Neural cell (in vitro differentiated cells): ENCODE measurements at regions not wholly inside any gene's neighbourhood (a gene's known extent, or its start where the extent isn't known, plus 50 kb on each side); places are given as distances from the start of the nearest gene placed in this dataset.

Source experiments
- H2AFZ ChIP-seq: fragments of 200-600, 300-800 bp; sonication (generic), shearing (Covaris generic); 2 replicates; pipeline ENCODE4 v1.6.0; 2014; ENCODE audit warnings: low read depth, mild to moderate bottlenecking, antibody characterized with exemption, low read length, moderate library complexity
- H3F3A ChIP-seq: fragments of 200-600 bp; shearing (Covaris generic); 2 replicates; pipeline ENCODE4 v1.6.1; 2016; ENCODE audit warnings: mild to moderate bottlenecking, moderate library complexity, mixed read lengths, antibody characterized with exemption, low read length; ENCODE audit not compliant: insufficient read depth, poor library complexity, severe bottlenecking
- H3K27ac ChIP-seq: fragments of 200-600, 300-800 bp; sonication (generic), shearing (Covaris generic); 2 replicates; pipeline ENCODE4 v1.5.1; 2014; ENCODE audit warnings: mild to moderate bottlenecking, low read length, moderate library complexity
- H3K27me3 ChIP-seq: fragments of 300-800, 200-600 bp; sonication (generic), shearing (Covaris generic); 2 replicates; pipeline ENCODE4 v1.6.0; 2014; ENCODE audit warnings: mild to moderate bottlenecking, low read depth, low read length, moderate library complexity; ENCODE audit not compliant: insufficient read depth
- H3K36me3 ChIP-seq: fragments of 300-800, 200-600 bp; sonication (generic), shearing (Covaris generic); 2 replicates; pipeline ENCODE4 v1.5.1; 2014; ENCODE audit warnings: mild to moderate bottlenecking, antibody characterized with exemption, low read length, moderate library complexity; ENCODE audit not compliant: insufficient read depth
- H3K4me2 ChIP-seq: fragments of 300-800, 200-600 bp; sonication (generic), shearing (Covaris generic); 2 replicates; pipeline ENCODE4 v1.6.0; 2014; ENCODE audit warnings: mild to moderate bottlenecking, low read length
- H3K4me3 ChIP-seq: fragments of 300-800, 200-600 bp; sonication (generic), shearing (Covaris generic); 2 replicates; pipeline ENCODE4 v1.5.1; 2014; ENCODE audit warnings: mild to moderate bottlenecking, low read length, moderate library complexity
- H3K79me2 ChIP-seq: fragments of 200-600 bp; shearing (Covaris generic); replicated peaks from 2 replicates; pipeline ENCODE4 v1.6.0; 2014; ENCODE audit warnings: mild to moderate bottlenecking, low read length, moderate library complexity; ENCODE audit not compliant: insufficient read depth
- H3K9ac ChIP-seq: fragments of 300-800, 200-600 bp; sonication (generic), shearing (Covaris generic); 2 replicates; pipeline ENCODE4 v1.6.1; 2016; ENCODE audit warnings: mild to moderate bottlenecking, low read length, mixed read lengths
- H3K9me2 ChIP-seq: fragments of 200-600 bp; shearing (Covaris generic); 2 replicates; pipeline ENCODE4 v1.6.1; 2016; ENCODE audit warnings: mild to moderate bottlenecking, low read length, mixed read lengths; ENCODE audit not compliant: insufficient read depth
- H3K9me3 ChIP-seq: fragments of 200-600, 300-800 bp; sonication (generic), shearing (Covaris generic); 2 replicates; pipeline ENCODE4 v1.6.1; 2016; ENCODE audit warnings: mild to moderate bottlenecking, mixed run types, low read length, moderate library complexity, mixed read lengths
- H4K20me1 ChIP-seq: fragments of 200-600 bp; shearing (Covaris generic); 2 replicates; pipeline ENCODE4 v1.6.1; 2016; ENCODE audit warnings: mild to moderate bottlenecking, mixed run types; ENCODE audit not compliant: insufficient read depth
- CTCF ChIP-seq: fragments of 450-650 bp; IDR thresholded peaks from 2 replicates; pipeline ENCODE4 v1.5.1; 2014; ENCODE audit warnings: antibody characterized with exemption, mild to moderate bottlenecking, moderate library complexity; ENCODE audit not compliant: poor library complexity, severe bottlenecking
- EP300 ChIP-seq: fragments of 450-650 bp; conservative IDR thresholded peaks from 2 replicates; pipeline ENCODE4 v1.6.1; 2014; ENCODE audit warnings: antibody characterized with exemption, mild to moderate bottlenecking, moderate library complexity; ENCODE audit not compliant: poor library complexity, severe bottlenecking
- EZH2 ChIP-seq: fragments of 200-600, 300-800 bp; shearing (Covaris generic), sonication (generic); IDR thresholded peaks from 2 replicates; pipeline ENCODE4 v1.6.1; 2014; ENCODE audit warnings: antibody characterized with exemption, low read length, borderline replicate concordance, mild to moderate bottlenecking; ENCODE audit not compliant: insufficient read depth, poor library complexity, severe bottlenecking
- MXI1 ChIP-seq: fragments of 450-650 bp; conservative IDR thresholded peaks from 2 replicates; pipeline ENCODE4 v1.6.1; 2014; ENCODE audit warnings: antibody characterized with exemption, mild to moderate bottlenecking; ENCODE audit not compliant: poor library complexity, severe bottlenecking
- POLR2AphosphoS5 ChIP-seq: IDR thresholded peaks from 2 replicates; pipeline ENCODE4 v1.6.1; 2012
- RAD21 ChIP-seq: fragments of 450-650 bp; conservative IDR thresholded peaks from 2 replicates; pipeline ENCODE4 v1.6.1; 2014; ENCODE audit warnings: antibody characterized with exemption, mild to moderate bottlenecking, moderate library complexity
- SMC3 ChIP-seq: fragments of 450-650 bp; conservative IDR thresholded peaks from 2 replicates; pipeline ENCODE4 v1.6.1; 2014; ENCODE audit warnings: antibody characterized with exemption, mild to moderate bottlenecking, moderate library complexity; ENCODE audit not compliant: poor library complexity
- TAF1 ChIP-seq: IDR thresholded peaks from 2 replicates; pipeline ENCODE4 v1.6.1; 2012; ENCODE audit warnings: low read depth
- TF ChIP-seq, protein P1 (sequence below): IDR thresholded peaks from 2 replicates; pipeline ENCODE4 v1.6.1; 2012; ENCODE audit warnings: borderline replicate concordance

DNA sequence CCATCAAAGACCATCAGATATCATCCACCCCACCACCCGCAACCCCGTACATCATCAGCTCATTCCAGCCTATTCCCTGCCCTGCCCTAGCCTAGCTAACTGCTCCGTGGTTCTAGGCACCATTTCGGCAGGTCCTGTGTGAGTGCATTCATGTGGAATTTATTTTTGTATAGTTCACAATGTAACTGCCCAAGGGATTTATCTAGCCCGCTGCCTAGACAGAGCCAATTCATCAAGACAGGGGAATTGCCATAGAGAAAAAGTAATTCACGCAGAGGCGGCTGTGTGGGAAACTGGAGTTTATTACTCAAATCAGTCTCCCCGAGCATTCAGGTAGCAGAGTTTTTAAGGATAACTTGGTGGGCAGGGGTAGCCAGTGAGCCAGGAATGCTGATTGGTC lies 109.2 kb upstream of the UBL3 start:
- H3K9me2 ChIP-seq = no peaks in the 10 kb centered on the region

GRCh38 chr13:29959086-29959485 lies 108.7 kb upstream of the UBL3 start:
- H3K27ac ChIP-seq = no peak overlapping the region
- H4K20me1 ChIP-seq = no peaks in the 10 kb centered on the region
- H3K36me3 ChIP-seq = no peaks in the 10 kb centered on the region
- H3K9me3 ChIP-seq = no peaks in the 10 kb centered on the region
- H3K9me2 ChIP-seq = no peaks in the 10 kb centered on the region
- H3K4me3 ChIP-seq = no peak overlapping the region
- TF ChIP-seq EZH2 = no peak
- no peak for TF ChIP-seq RAD21
- no peak for TF ChIP-seq SMC3
- no peak for TF ChIP-seq TAF1
- no peak for TF ChIP-seq MXI1
- TF ChIP-seq, protein P1, sequence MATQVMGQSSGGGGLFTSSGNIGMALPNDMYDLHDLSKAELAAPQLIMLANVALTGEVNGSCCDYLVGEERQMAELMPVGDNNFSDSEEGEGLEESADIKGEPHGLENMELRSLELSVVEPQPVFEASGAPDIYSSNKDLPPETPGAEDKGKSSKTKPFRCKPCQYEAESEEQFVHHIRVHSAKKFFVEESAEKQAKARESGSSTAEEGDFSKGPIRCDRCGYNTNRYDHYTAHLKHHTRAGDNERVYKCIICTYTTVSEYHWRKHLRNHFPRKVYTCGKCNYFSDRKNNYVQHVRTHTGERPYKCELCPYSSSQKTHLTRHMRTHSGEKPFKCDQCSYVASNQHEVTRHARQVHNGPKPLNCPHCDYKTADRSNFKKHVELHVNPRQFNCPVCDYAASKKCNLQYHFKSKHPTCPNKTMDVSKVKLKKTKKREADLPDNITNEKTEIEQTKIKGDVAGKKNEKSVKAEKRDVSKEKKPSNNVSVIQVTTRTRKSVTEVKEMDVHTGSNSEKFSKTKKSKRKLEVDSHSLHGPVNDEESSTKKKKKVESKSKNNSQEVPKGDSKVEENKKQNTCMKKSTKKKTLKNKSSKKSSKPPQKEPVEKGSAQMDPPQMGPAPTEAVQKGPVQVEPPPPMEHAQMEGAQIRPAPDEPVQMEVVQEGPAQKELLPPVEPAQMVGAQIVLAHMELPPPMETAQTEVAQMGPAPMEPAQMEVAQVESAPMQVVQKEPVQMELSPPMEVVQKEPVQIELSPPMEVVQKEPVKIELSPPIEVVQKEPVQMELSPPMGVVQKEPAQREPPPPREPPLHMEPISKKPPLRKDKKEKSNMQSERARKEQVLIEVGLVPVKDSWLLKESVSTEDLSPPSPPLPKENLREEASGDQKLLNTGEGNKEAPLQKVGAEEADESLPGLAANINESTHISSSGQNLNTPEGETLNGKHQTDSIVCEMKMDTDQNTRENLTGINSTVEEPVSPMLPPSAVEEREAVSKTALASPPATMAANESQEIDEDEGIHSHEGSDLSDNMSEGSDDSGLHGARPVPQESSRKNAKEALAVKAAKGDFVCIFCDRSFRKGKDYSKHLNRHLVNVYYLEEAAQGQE = no peak
- TF ChIP-seq CTCF = no peak
- TF ChIP-seq EP300 = no peak
- TF ChIP-seq POLR2AphosphoS5 = no peak
- H3K27me3 ChIP-seq = no peaks in the 10 kb centered on the region
- no peak overlapping the region for H3K9ac ChIP-seq
- no peaks in the 10 kb centered on the region for H3F3A ChIP-seq
- no peak overlapping the region for H2AFZ ChIP-seq
- H3K79me2 ChIP-seq = no peaks in the 10 kb centered on the region
- no peak overlapping the region for H3K4me2 ChIP-seq

More for the DNA sequence above, 109.2 kb upstream of the UBL3 start:
- no peaks in the 10 kb centered on the region for H3K79me2 ChIP-seq
- H3K4me2 ChIP-seq = no peak overlapping the region
- no peaks in the 10 kb centered on the region for H4K20me1 ChIP-seq
- no peak overlapping the region for H2AFZ ChIP-seq
- no peak overlapping the region for H3K9ac ChIP-seq
- no peak for TF ChIP-seq TAF1
- no peak overlapping the region for H3K27ac ChIP-seq
- H3F3A ChIP-seq = no peaks in the 10 kb centered on the region
- no peaks in the 10 kb centered on the region for H3K27me3 ChIP-seq
- no peak overlapping the region for H3K4me3 ChIP-seq
- no peaks in the 10 kb centered on the region for H3K36me3 ChIP-seq
- no peaks in the 10 kb centered on the region for H3K9me3 ChIP-seq

- no peak for TF ChIP-seq EZH2
- TF ChIP-seq POLR2AphosphoS5 = no peak
- no peak for TF ChIP-seq TAF1
- no peak for TF ChIP-seq EP300
Measured at GRCh38 chr13:29958476-29958875, 108.1 kb upstream of the UBL3 start.

More at GRCh38 chr13:29958476-29958875, 108.1 kb upstream of the UBL3 start:
- Histone ChIP-seq H4K20me1 (no peaks in the 10 kb centered on the region), H3K9me3 (no peaks in the 10 kb centered on the region), H3K27me3 (no peaks in the 10 kb centered on the region), H3K4me3 (no peak overlapping the region), H2AFZ (no peak overlapping the region), H3K27ac (no peak overlapping the region), H3K79me2 (no peaks in the 10 kb centered on the region), H3K9ac (no peak overlapping the region), H3K36me3 (no peaks in the 10 kb centered on the region), H3F3A (no peaks in the 10 kb centered on the region), H3K4me2 (no peak overlapping the region), H3K9me2 (no peaks in the 10 kb centered on the region)
